ENCODE measurements at regions not wholly inside any gene's neighbourhood (a gene's known extent, or its start where the extent isn't known, plus 50 kb on each side); places are given as distances from the start of the nearest gene placed in this dataset.

DNA sequence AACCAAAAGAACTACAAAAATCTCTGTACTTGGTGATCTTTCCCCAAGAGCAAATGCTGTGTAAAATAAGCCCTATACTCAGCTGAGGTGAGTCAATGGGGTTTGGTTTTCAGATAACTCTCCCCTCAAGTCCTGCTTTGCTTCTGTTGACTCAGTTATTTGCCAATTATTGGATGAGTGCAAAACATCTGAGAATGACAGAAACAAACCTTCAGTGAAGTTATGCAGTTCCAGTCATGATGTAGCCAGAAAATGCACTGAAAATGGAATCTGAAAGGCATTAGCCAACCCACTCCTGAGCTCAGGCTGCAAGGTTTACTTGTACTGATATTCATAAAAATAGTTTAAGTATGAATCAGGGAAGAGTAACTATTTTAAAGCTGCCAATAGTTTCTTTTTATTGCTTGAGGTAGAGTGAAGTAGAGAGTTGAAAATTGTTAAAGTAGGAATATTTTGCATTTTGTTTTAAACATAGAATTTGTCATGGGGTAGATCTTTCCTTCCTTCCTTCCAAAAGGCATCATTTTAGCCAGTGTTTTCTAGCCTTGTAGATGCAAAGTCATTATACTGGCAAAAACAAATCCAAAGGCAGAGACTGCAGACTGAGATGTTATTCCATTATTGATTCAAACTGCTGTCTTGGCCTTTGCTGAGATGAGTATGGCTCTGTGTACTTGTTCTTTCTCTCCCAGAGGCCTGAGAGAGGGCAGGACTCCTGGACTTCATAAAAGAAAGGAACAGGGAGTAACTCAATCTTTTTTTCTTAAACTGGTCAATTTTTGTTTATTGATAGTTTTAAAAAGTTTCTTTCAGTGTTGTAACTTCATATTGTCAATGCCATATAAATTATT is 215.3 kb downstream of the RND3 start:
- TF ChIP-seq, protein P1, sequence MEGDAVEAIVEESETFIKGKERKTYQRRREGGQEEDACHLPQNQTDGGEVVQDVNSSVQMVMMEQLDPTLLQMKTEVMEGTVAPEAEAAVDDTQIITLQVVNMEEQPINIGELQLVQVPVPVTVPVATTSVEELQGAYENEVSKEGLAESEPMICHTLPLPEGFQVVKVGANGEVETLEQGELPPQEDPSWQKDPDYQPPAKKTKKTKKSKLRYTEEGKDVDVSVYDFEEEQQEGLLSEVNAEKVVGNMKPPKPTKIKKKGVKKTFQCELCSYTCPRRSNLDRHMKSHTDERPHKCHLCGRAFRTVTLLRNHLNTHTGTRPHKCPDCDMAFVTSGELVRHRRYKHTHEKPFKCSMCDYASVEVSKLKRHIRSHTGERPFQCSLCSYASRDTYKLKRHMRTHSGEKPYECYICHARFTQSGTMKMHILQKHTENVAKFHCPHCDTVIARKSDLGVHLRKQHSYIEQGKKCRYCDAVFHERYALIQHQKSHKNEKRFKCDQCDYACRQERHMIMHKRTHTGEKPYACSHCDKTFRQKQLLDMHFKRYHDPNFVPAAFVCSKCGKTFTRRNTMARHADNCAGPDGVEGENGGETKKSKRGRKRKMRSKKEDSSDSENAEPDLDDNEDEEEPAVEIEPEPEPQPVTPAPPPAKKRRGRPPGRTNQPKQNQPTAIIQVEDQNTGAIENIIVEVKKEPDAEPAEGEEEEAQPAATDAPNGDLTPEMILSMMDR (IDR thresholded peaks at IDR 0.05) = no peak
- no peak for DNase-seq
- Histone ChIP-seq H3K4me1 (no peaks in the 10 kb centered on the region), H3K27me3 (ENCODE audit: low read depth) (no peaks in the 10 kb centered on the region), H3K36me3 (no peaks in the 10 kb centered on the region), H3K4me3 (no peak overlapping the region), H3K9me3 (peaks cover 8% of the 10 kb centered on the region), H3K27ac (no peak overlapping the region)
- intact Hi-C loops (cut with DNase I) = no loop called here
- no peak for ATAC-seq

DNA sequence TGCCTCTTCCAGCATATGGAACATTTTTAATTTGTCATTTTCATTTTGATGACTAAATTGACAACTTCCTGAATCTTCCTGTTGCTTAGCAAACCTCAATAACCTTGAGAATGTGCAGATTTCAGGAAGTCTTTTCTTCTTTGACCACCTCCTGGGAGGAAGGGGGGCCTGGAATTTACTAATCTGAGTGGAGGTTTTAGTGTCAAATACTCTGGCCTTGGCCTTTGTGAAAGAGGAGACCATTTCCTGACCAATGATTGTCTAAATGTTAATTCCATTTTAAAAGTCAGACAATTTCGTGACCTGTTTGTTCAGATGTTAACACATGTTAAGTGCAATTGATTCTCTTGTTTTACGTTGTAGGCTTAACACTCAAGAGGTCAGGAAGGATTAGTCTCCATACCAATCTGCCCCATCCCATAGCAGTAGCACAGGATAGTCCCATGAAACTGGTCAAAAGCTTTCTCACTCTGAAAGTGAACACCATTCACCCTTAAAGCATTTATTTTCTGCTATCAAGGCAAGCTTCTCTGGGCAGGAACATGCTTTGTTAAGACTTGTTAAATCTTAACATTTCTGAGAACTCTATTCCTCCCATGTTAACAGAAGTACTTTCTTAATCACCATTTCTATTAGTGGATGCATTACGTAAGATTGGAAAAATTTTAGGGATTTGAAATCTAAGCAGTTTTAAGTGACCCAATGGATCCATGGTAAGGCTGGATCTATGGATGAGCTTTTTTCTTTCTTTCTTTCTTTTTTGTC is 219.6 kb downstream of the RND3 start:
- Histone ChIP-seq H3K36me3 (no peaks in the 10 kb centered on the region), H3K9me3 (no peaks in the 10 kb centered on the region), H3K4me1 (no peaks in the 10 kb centered on the region), H3K4me3 (no peak overlapping the region), H3K27me3 (ENCODE audit: low read depth) (no peaks in the 10 kb centered on the region), H3K27ac (no peak overlapping the region)
- ATAC-seq (no peak), DNase-seq (no peak)
- TF ChIP-seq, protein P1 (IDR thresholded peaks at IDR 0.05) = no peak
- intact Hi-C loops (cut with DNase I) = no loop called here

DNA sequence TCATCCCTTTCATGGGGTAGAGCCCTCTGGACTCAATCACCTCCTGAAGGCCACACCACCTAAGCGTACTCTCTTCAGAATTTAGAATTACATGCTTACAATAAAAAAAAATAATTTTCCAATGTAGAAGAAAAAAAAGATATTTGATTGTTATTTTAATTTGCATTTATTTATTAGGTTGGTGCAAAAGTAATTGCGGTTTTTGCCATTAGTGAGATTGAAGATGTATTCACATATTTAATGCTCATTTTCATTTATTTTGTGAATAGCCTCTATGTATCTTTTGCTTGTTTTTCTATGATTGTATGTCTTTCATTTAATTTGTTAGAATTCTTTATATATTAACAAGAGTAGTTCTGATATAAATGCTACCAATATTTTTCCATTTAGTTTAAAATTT is 220.5 kb downstream of the RND3 start:
- Histone ChIP-seq H3K4me1 (no peaks in the 10 kb centered on the region), H3K4me3 (no peak overlapping the region), H3K27me3 (ENCODE audit: low read depth) (no peaks in the 10 kb centered on the region), H3K36me3 (no peaks in the 10 kb centered on the region), H3K27ac (no peak overlapping the region), H3K9me3 (no peaks in the 10 kb centered on the region)
- TF ChIP-seq, protein P1 (IDR thresholded peaks at IDR 0.05) = no peak
- no peak for DNase-seq
- no peak for ATAC-seq
- intact Hi-C loops (cut with DNase I) = no loop called here

DNA sequence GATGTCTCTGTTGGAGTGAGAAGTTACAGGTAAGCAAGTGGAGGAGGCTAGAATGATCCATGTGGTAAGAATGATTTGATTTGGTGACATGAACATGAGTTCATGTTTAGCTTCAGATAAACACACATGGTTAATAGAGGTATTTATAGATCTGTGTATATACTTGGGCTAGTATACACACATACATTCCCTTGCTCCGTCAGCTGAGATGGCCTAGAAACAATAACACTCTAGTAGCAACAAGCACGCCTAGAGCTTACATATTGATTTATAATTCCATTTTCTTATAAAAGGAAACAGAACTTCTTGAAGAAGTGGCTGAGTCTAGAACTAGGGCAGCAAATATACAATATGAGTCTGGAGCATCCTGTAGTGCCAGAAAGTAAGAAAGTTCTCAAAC is 223.0 kb downstream of the RND3 start:
- Histone ChIP-seq H3K27me3 (ENCODE audit: low read depth) (no peaks in the 10 kb centered on the region), H3K9me3 (no peaks in the 10 kb centered on the region), H3K4me3 (no peak overlapping the region), H3K27ac (no peak overlapping the region), H3K36me3 (no peaks in the 10 kb centered on the region), H3K4me1 (no peaks in the 10 kb centered on the region)
- ATAC-seq (no peak), DNase-seq (no peak)
- TF ChIP-seq, protein P1 (IDR thresholded peaks at IDR 0.05) = no peak
- intact Hi-C loops (cut with DNase I) = no loop called here

DNA sequence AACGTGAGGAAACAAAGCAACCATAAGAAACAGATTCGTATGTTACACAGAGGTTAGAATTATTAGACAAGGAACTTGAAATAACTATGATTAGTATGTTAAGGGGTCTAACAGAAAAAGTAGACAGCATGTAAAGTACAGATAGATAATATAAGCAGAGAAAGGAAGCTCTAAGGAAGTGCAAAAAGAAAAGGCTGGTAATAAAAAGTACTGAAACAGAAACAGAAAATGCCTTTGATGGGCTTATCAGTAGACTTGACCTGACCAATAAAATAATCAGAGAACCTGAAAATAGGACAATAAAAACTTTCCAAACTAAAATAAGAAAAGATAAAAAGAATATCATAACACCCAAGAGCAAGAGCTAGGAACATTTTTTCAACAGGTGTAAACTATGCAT is 225.8 kb downstream of the RND3 start:
- no peak for DNase-seq
- H3K27me3 ChIP-seq (ENCODE audit: low read depth) = no peaks in the 10 kb centered on the region
- ATAC-seq = no peak
- no peaks in the 10 kb centered on the region for H3K9me3 ChIP-seq
- H3K27ac ChIP-seq = no peak overlapping the region
- H3K4me1 ChIP-seq = no peaks in the 10 kb centered on the region
- H3K4me3 ChIP-seq = no peak overlapping the region
- H3K36me3 ChIP-seq = no peaks in the 10 kb centered on the region
- TF ChIP-seq, protein P1 (IDR thresholded peaks at IDR 0.05) = no peak
- intact Hi-C loops (cut with DNase I) = no loop called here
